HepG2 (cell line): ENCODE measurements at regions not wholly inside any gene's neighbourhood (a gene's known extent, or its start where the extent isn't known, plus 50 kb on each side); places are given as distances from the start of the nearest gene placed in this dataset.

Experiments
- CHD2 ChIP-seq: IDR thresholded peaks from 2 replicates; pipeline ENCODE4 v1.6.1; 2011; ENCODE audit warnings: low read depth, low read length, improper control_type of control experiment
- KDM6A ChIP-seq: IDR thresholded peaks from 2 replicates; pipeline ENCODE4 v1.6.1; 2016; ENCODE audit warnings: low read depth
- TEAD2 ChIP-seq: sonication (generic); formaldehyde crosslinking; IDR thresholded peaks from 2 replicates; pipeline ENCODE4 v1.9.0; 2021; ENCODE audit warnings: missing genetic modification reagents
- USF2 ChIP-seq, 2 experiments: sonication (generic) in 1 of 2; formaldehyde crosslinking in 1 of 2; IDR thresholded peaks; 2 replicates each; pipeline versions ENCODE4 v1.5.1 to v1.6.1; 2011 to 2020; ENCODE audit warnings: borderline replicate concordance in 1 of 2, low read depth in 1 of 2, low read length in 1 of 2, mild to moderate bottlenecking in 1 of 2, missing genetic modification reagents in 1 of 2, moderate library complexity in 1 of 2
- ZFX ChIP-seq: sonication (generic); formaldehyde crosslinking; IDR thresholded peaks from 2 replicates; pipeline ENCODE4 v1.4.0; 2020; ENCODE audit warnings: mild to moderate bottlenecking, low read depth, missing genetic modification reagents, moderate library complexity
- TF ChIP-seq, protein P1 (sequence below): sonication (generic); formaldehyde crosslinking; IDR thresholded peaks from 2 replicates; pipeline ENCODE4 v1.5.0; 2020; ENCODE audit warnings: mild to moderate bottlenecking, missing genetic modification reagents, moderate library complexity
- TF ChIP-seq, protein P2 (sequence below): sonication (generic); formaldehyde crosslinking; IDR thresholded peaks from 2 replicates; pipeline ENCODE4 v1.4.0; 2020; ENCODE audit warnings: low read depth, mild to moderate bottlenecking, missing genetic modification reagents

DNA sequence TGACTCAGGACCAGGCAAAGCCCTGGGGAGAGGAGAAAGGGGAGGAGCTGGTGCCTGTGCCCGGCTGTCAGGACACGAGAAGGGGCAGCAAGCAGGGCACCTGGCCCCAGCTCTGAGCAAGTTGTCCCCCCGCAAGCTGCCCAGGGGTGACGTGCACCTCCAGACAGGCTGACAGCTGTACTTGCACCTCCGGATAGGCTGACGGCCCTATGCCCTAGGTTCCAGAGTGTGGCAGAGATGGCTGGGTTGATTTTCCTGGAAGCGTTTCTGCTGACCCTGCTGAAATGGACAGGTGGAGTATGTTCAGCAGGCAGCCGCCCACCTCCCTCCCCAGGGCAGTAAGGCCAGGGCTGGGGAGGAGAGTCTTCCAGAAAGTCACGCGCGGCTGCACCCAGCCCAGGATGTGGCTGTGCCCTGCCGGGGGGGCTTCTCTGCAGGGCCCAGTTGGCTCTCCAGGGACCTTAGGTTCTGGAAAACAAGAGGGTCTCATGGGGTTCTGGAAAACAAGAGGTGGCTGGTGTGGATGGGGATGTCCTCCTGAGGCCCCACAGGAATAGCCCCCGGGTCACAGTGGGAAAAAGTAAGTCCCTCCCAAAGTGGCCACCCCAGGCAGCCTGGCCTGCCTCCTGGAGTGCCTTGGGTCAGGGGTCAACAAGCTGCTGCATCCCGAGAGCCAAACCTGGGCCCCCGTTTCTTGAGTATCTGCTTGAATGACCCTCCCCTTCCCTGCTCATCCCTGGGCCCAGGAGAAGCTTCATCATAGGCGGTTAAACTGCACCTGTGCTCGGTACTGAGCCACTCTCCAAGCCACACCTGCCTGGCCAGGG is 71.4 kb upstream of the OTOS start:
- TF ChIP-seq, protein P1, sequence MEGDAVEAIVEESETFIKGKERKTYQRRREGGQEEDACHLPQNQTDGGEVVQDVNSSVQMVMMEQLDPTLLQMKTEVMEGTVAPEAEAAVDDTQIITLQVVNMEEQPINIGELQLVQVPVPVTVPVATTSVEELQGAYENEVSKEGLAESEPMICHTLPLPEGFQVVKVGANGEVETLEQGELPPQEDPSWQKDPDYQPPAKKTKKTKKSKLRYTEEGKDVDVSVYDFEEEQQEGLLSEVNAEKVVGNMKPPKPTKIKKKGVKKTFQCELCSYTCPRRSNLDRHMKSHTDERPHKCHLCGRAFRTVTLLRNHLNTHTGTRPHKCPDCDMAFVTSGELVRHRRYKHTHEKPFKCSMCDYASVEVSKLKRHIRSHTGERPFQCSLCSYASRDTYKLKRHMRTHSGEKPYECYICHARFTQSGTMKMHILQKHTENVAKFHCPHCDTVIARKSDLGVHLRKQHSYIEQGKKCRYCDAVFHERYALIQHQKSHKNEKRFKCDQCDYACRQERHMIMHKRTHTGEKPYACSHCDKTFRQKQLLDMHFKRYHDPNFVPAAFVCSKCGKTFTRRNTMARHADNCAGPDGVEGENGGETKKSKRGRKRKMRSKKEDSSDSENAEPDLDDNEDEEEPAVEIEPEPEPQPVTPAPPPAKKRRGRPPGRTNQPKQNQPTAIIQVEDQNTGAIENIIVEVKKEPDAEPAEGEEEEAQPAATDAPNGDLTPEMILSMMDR (CRISPR knock-in tag): no peak
- TF ChIP-seq ZFX (CRISPR knock-in tag) (no peak), KDM6A (CRISPR knock-in tag) (no peak), CHD2 (no peak), USF2 (IDR thresholded peaks at IDR 0.05; ENCODE audit: low read depth, low read length) (no peak), USF2 (CRISPR knock-in tag; IDR thresholded peaks at IDR 0.05; ENCODE audit: borderline replicate concordance) (no peak), TEAD2 (CRISPR knock-in tag) (no peak)
- TF ChIP-seq, protein P2, sequence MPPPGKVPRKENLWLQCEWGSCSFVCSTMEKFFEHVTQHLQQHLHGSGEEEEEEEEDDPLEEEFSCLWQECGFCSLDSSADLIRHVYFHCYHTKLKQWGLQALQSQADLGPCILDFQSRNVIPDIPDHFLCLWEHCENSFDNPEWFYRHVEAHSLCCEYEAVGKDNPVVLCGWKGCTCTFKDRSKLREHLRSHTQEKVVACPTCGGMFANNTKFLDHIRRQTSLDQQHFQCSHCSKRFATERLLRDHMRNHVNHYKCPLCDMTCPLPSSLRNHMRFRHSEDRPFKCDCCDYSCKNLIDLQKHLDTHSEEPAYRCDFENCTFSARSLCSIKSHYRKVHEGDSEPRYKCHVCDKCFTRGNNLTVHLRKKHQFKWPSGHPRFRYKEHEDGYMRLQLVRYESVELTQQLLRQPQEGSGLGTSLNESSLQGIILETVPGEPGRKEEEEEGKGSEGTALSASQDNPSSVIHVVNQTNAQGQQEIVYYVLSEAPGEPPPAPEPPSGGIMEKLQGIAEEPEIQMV (CRISPR knock-in tag): no peak
